T-helper 1 cell treated with Interleukin-12 subunit alpha and Interleukin-12 subunit beta and Interleukin-4 antibody, amounts not matched to agents 30 ng/mL and 1 ng/mL, for 36 hours (primary cell): ENCODE measurements at regions not wholly inside any gene's neighbourhood (a gene's known extent, or its start where the extent isn't known, plus 50 kb on each side); places are given as distances from the start of the nearest gene placed in this dataset.
"Not testable (repeated sequence)": the region's sequence is repeated elsewhere in the genome, so short reads cannot be mapped to it uniquely, and the experiment has no call there.

Source experiments
- intact Hi-C: fragments of 100-400 bp; cut with micrococcal nuclease; formaldehyde crosslinking; loops from one replicate; pipeline ENCODE4 v1.15.1; 2024

DNA sequence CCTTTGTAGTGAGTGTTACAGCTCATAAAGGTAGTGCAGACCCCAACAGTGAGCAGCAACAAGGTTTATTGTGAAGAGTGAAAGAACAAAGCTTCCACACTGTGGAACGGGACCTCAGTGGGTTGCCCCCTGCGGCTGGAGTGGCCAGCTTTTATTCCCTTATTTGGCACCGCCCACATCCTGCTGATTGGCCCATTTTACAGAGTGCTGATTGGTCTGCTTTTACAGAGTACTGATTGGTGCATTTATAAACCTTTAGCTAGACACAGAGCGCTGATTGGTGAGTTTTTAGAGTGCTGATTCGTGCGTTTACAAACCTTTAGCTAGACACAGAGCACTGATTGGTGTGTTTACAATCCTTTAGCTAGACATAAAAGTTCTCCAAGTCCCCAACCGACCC is 763.9 kb upstream of the TMEFF2 start:
- intact Hi-C loops, result not testable (repeated sequence)

DNA sequence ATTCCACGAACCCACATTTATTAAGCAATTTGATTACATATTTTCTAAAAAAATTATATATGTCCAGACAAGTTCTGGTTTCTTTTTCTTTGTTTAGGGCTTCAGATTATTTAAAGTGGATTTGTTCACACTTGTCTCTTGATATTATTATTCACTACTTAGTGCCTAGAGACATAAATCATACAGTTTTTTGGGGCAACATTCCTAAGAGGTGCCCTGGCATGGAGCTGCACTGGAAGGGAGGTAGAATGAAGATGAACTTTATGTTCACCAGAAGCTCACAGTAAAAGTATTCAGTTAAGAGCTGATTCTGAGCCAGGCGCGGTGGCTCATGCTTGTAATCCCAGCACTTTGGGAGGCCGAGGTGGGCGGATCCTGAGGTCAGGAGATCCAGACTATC is 762.7 kb upstream of the TMEFF2 start:
- intact Hi-C loops, result no loop called here

GRCh38 chr2:192953116-192953515 is 758.4 kb upstream of the TMEFF2 start:
- intact Hi-C loops, result no loop called here

- intact Hi-C loops, result no loop called here
These were observed 757.5 kb upstream of the TMEFF2 start for GRCh38 chr2:192952245-192952644.

- intact Hi-C loops, result no loop called here
These were observed 753.6 kb upstream of the TMEFF2 start for GRCh38 chr2:192948316-192948715.

DNA sequence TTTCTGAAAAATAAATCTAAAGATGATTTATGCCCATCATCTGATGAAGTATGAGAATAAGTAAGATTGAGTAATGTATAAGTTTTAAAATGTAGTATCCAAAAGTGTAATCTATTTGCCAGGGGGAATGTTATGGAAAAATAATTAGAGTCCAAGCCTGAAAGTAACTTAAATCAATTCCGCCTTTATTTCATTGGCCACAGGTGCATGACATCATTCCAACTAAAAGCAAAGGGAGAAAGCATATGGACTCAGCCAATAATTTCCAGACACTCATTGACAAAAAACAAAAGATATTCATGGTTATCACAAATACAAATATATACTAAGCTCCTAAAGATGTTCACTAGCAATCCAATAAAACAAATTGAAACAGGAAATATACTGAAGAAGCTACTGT is 752.6 kb upstream of the TMEFF2 start:
- intact Hi-C loops, result no loop called here

GRCh38 chr2:192940767-192941166 is 746.0 kb upstream of the TMEFF2 start:
- intact Hi-C loops, result no loop called here

GRCh38 chr2:192932376-192932775 is 737.6 kb upstream of the TMEFF2 start:
- intact Hi-C loops, result no loop called here

DNA sequence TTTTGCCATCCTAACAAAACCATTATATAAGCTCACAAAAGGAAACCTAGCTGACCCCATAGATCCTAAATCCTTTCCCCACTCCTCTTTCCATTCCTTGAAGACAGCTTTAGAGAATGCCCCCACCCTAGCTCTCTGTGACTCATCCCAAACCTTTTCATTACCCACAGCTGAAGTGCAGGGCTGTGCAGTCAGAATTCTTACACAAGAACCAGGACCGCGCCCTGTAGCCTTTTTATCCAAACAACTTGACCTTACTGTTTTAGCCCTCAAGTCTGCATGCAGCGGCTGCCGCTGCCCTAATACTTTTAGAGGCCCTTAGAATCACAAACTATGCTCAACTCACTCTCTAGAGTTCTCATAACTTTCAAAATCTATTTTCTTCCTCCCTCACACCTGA is 726.9 kb upstream of the TMEFF2 start:
- intact Hi-C loops, result not testable (repeated sequence)

DNA sequence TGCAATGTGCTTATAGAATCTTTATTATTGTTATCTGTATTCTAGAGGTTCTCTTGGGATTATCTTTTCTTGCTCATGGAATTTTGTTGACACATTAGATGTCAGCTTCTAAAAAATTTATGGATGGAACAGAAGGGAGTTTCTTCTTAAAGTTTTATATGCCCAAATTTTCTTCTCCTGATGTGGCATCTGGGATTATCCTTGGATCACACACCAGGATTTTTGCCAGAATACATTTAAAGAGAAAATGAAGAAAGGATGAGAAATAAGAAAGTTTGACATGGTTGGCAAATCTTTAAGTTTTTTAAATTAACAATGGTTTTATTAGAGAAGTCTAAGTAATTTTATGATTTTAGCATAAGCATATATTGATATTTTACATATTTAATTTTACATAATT is 706.7 kb upstream of the TMEFF2 start:
- intact Hi-C loops, result no loop called here

DNA sequence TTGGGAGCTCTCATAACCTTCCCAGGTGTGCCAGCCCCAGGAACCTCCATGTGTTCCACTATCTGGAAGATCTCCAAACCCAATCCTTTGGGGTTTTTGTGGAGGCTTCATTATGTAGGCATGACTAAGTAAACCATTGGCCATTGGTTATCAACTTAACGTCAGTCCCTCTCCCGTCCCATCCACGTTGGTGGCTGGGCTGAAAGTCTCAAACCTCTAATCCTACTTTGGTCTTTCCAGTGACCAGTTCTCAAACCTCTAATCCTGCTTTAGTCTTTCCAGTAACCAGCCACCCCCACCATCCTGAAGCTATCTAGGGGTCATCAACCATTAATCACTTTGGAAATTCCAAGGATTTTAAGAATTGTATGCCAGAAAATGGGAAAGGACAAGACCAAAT is 704.7 kb upstream of the TMEFF2 start:
- intact Hi-C loops, result no loop called here

DNA sequence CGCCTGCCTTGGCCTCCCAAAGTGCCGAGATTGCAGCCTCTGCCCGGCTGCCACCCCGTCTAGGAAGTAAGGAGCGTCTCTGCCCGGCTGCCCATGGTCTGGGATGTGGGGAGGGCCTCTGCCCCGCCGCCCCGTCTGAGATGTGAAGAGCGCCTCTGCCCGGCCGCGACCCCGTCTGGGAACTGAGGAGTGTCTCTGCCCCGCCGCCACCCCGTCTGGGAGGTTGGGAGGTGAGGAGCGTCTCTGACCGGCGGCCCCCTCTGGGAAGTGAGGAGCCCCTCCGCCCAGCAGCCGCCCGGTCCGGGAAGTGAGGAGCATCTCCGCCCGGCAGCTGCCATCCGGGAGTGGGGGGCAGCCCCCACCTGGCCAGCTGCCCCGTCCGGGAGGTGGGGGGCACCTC is 699.2 kb upstream of the TMEFF2 start:
- intact Hi-C loops, result not testable (repeated sequence)

DNA sequence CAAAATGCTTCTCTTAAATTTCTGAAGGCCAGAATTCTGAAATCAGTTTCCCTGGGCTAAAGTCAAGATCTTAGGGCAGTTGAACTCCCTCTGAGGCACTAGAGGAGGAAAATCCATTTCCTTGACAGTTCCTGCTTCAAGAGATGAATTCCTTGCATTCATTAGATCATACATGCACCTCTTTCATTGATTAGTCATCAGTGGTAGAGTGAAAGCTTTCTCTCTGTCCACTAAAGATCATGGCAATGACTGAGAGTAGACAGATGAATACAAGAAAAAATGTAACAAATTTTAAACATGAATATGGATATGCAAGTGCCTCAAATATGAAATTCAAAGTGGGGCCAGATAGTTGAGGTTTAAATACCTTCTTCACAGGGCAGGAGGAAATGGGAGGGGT is 693.4 kb upstream of the TMEFF2 start:
- intact Hi-C loops, result loop anchor here (5.0 kb wide), 1 partner anchor 1529 kb away; no protein-coding TSS in a partner anchor

DNA sequence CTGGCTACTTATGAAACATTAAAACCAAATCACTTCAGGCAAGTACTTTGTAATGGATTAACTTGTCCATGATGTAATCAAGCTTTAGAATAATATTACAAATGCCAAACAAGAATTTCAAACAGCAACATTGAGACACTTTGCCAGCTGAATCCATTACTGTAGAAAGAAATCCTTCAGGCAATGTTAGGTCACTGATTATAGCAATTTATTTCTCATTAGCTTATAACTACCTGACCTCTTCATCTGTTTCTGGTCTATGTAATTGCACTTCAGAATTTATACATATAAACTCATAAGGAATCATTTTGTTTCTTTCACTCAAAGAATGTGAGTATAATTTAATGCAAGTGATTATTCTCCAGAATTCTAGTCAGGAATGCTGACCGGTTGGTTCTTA is 692.6 kb upstream of the TMEFF2 start:
- intact Hi-C loops, result loop anchor here (5.0 kb wide), 1 partner anchor 1530 kb away; no protein-coding TSS in a partner anchor

- intact Hi-C loops, result loop anchor here (5.0 kb wide), 1 partner anchor 1531 kb away; no protein-coding TSS in a partner anchor
These were observed 691.9 kb upstream of the TMEFF2 start for GRCh38 chr2:192886636-192887035.

DNA sequence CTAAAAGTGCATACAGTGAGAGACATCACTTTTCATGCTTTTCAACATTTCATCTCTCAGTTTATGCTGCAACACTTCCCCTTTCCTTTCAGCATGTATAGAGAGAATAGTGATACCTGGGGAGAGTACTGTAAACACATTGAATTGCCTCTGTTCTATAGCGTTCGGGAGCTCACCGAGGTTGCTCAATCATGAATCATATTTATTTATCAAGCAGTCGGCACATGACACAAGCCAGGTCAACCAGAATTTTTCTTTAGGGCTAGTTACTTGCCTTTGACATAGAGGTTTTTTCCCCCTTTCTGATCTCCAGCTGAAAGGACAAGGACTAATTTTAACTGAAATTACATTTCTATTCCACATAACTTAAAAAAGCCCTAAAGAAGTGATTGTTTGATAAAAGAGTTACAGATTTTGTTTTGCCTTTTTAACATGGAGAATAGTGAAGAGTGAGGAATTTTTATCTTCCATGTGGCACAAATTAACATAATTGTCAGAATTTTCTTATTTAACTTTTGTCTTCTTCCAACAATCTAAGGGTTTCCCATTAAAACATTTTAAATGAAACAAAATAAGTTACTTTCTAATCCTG is 690.9 kb upstream of the TMEFF2 start:
- intact Hi-C loops, result loop anchor here (5.0 kb wide), 1 partner anchor 1532 kb away; no protein-coding TSS in a partner anchor

DNA sequence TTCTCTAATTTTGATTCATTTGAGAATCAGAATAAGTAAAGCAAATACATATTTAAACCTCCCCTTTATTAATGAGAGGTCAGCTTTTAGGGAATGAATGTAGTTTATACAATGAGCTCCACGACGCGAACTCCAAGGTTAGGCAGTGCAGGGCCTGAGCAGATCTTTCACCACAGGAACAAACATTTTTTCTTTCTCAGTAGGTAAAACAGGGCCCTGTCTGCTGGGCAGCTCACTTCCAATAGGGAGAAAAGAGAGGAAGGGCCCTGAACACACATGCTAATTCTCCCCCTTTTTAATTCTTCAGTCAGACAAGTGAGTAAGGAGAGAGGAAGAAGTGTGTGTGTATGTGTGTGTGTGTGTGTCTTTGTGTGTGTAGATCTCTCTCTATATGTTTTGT is 682.4 kb upstream of the TMEFF2 start:
- intact Hi-C loops, result no loop called here

DNA sequence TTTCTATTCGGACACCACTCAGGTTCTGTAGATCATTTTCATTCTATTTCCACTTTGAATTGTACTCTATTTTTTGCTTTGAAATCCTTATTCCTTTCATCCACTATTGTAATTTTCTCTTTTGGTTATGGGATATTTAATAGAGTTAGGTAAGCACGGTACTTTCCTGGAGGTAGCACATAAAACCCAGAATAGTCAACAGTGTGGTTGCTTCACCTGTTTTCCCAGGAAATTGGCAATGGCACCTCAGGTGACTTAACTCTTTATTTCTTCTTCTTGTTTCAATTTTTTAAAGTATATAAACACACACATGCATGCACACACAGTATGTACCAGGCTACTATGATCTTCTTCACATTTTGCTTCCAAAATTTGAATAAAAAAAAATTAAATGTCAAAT is 682.0 kb upstream of the TMEFF2 start:
- intact Hi-C loops, result no loop called here

GRCh38 chr2:192854706-192855105 is 660.0 kb upstream of the TMEFF2 start:
- intact Hi-C loops, result no loop called here

DNA sequence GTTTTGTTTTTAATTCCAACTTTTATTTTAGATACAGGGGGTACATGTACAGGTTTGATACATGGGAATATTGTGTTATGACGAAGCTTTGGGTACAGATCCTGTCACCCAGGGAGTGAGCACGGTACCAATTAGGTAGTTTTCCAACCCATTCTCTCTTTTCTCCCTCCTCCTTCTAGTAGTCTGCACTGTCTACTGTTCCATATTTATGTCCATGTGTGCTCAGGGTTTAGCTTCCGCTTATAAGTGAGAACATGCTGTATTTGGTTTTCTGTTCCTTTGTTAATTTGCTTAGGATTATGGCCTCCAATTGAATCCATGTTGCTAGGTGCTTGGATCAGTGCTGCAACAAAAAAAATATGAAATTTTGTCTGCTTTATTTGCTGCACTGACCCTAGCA is 659.3 kb upstream of the TMEFF2 start:
- intact Hi-C loops, result no loop called here

- intact Hi-C loops, result no loop called here
These were observed 634.2 kb upstream of the TMEFF2 start for GRCh38 chr2:192828947-192829346.

DNA sequence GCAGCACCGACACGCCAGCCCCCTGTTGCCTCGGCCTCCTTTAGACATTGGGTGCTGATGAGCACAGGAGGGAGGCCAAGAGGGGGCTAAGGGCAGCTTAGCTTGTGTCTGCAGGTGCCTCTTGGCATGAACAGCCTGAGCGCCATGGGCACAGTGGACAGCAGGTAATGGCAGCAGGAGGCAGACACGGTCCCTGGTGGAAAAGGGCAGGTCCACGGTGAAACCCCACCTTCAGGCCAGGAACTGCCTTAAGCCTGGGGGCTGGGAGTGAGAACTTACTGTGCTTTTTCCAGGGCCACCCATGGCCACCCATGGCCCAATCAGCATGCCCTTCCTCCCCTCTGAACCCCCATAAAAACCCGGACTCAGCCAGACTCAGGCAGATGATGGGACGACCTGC is 633.4 kb upstream of the TMEFF2 start:
- intact Hi-C loops, result no loop called here

GRCh38 chr2:192827735-192828134 is 633.0 kb upstream of the TMEFF2 start:
- intact Hi-C loops, result no loop called here

- intact Hi-C loops, result no loop called here
These were observed 619.6 kb upstream of the TMEFF2 start for GRCh38 chr2:192814376-192814775.
